HG02938 (cell line): ENCODE measurements at regions not wholly inside any gene's neighbourhood (a gene's known extent, or its start where the extent isn't known, plus 50 kb on each side); places are given as distances from the start of the nearest gene placed in this dataset.
"Not testable (repeated sequence)": the region's sequence is repeated elsewhere in the genome, so short reads cannot be mapped to it uniquely, and the experiment has no call there.

Source experiments
- ATAC-seq: cut with Tn5 transposase; IDR thresholded peaks from one replicate; pipeline ENCODE4 v1.9.1; 2021; ENCODE audit warnings: mild to moderate bottlenecking, moderate library complexity; ENCODE audit not compliant: unreplicated experiment

DNA sequence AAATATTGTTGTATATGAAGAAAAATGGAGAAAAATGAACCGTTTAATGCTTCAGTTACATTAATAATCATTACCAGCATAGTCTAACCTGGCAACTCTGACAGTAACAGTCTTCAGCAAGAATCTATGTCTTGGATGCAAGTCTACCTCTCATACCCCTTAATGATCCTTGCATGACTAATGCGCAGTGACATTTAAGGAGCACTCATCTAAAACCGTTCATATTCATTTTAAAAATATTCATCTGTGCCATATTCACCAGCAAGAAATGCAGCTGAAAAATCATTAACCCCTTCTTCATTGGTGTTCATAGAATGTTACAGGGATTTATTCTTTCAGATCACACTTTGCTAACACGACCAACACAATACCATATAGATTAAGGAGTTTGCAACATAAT lies 227.2 kb upstream of the ASCC3 start:
- no peak for ATAC-seq

DNA sequence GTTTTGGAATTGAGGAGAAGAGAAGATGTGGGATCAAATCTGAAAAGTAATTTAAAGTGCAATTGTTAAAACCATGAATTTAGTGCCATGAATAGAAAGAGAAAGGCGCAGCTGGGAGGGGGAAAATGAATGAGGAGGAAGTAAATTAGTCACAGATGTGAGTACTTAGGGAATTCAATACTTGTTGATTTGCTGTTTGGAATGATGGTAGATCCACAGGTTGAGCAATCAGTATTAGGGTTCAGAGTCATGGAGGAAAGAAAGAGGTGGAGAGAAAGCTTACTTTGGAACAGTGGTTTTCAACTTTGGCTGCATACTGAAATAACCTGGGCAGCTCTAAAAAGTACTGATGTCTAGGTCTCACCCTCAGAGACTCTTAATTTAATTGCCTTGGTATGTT lies 229.7 kb upstream of the ASCC3 start:
- ATAC-seq: no peak

DNA sequence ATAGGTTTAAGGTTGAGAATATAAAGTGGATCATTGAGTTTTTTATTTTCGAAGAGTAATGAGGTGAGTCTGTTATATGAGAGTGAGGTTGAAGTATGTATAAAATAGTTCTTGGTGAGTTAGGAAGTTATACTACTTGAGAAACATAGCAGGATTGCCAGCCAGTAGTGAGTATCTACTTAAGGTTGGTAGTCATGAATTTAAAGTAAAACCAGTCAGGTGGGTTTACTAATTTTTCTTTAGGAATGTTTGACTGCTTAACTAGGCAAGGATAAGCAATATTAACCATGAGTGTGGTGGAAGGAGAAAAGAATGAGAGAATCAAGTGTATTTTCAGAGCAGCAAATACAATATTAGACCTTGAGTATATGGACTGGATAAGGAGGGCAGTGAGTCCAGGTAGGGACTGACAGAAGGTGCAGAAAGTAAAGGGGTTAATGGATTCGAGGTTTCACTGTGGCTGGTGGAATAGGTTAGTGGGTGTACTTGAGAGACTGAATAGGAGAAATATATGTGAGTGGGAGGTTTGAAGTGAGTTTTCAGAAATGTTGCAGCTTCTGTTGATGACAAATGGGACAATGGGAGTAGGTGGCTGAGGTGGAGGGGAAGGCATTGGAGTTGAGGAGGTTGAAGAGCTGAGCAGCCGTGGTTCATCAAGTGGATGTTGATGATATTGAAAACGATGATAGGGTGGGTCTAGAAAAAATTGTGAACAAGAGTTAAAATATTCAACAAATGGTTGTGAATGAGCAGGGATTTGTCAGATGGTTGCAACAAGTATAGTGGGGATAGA lies 232.5 kb upstream of the ASCC3 start:
- no peak for ATAC-seq

GRCh38 chr6:101114703-101115102 lies 233.6 kb upstream of the ASCC3 start:
- ATAC-seq: no peak

GRCh38 chr6:101116337-101116736 lies 235.2 kb upstream of the ASCC3 start:
- ATAC-seq: no peak

- ATAC-seq: no peak
Measured at GRCh38 chr6:101117393-101118135, 236.4 kb upstream of the ASCC3 start.

GRCh38 chr6:101118136-101118396 lies 236.9 kb upstream of the ASCC3 start:
- no peak for ATAC-seq

- ATAC-seq: no peak
Measured at GRCh38 chr6:101120747-101121146, 239.6 kb upstream of the ASCC3 start.

DNA sequence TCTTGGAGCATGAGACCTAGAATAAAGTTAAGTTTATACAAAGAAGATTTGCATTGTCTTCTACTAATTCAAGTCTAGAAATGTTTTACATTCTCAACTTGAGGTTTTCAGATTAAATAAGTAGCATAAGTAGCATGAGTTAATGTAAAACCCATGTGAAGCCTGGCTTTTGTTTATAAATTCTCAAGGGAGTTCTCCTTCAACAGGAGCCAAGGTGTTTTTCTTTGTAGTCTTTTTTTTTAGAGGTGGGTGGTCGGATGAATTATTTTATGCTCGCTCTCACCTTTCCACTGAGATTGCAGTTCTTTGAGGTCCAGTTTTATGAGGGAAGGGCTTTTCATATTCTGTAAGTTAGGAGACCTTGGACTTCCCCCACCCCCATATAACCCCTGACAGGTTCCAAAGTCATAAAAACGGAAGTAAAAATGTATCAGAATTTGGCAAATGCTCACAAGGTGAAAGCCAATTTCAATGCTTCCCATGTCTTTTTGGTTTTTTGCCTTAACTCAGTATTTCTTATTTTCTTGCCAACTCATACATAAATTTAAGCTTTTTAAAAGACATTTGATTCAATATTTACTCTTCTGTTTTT lies 244.3 kb upstream of the ASCC3 start:
- ATAC-seq: peak; percentile 59

GRCh38 chr6:101126501-101126900 lies 245.4 kb upstream of the ASCC3 start:
- ATAC-seq: no peak

GRCh38 chr6:101129851-101130250 lies 248.7 kb upstream of the ASCC3 start:
- ATAC-seq: no peak

- ATAC-seq: no peak
Measured at GRCh38 chr6:101146389-101146788, 247.1 kb upstream of the GRIK2 start.

GRCh38 chr6:101150226-101150625 lies 243.3 kb upstream of the GRIK2 start:
- no peak for ATAC-seq

GRCh38 chr6:101157638-101158037 lies 235.9 kb upstream of the GRIK2 start:
- not testable (repeated sequence) for ATAC-seq

DNA sequence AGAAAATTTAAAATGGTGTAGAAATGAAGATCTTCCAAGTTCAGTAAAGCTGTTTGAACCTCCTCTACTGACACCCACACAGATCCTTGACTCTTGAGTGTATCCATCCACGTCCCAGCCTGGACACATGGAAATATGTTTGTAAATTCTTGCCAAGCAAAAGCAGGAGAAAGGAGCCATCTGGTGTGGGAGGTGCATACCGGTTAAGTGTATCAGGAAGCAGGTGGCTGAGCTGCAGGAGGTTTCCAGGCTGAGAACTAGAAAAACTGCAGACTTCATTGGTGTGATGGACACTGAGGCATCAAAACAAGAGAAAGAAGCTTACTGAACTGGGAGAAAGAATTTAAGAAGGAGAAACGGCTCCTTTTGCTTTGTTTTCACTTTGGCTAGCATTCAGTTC lies 229.9 kb upstream of the GRIK2 start:
- no peak for ATAC-seq

DNA sequence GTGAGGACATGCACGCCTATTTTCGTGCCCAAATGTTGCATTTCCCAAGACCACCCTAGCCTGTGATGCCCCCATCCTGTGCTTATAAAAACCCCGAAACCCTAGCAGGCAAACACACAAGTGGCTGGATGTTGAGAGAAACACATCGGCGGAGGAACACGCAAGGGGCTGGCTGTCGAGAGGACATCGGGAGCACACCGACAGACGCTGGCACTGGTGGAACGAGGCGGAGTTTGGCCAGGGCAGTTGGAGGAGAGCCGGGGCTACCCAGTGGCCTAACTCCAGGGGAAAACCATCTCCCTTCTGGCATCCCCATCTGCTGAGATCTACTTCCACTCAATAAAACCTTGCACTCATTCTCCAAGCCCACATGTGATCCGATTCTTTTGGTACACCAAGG lies 225.9 kb upstream of the GRIK2 start:
- ATAC-seq: no peak

GRCh38 chr6:101171049-101171448 lies 222.5 kb upstream of the GRIK2 start:
- ATAC-seq: not testable (repeated sequence)

- ATAC-seq: no peak
Measured at GRCh38 chr6:101178748-101179147, 214.8 kb upstream of the GRIK2 start.

- no peak for ATAC-seq
Measured at GRCh38 chr6:101181006-101181405, 212.5 kb upstream of the GRIK2 start.

GRCh38 chr6:101188285-101188798 lies 205.2 kb upstream of the GRIK2 start:
- not testable (repeated sequence) for ATAC-seq

DNA sequence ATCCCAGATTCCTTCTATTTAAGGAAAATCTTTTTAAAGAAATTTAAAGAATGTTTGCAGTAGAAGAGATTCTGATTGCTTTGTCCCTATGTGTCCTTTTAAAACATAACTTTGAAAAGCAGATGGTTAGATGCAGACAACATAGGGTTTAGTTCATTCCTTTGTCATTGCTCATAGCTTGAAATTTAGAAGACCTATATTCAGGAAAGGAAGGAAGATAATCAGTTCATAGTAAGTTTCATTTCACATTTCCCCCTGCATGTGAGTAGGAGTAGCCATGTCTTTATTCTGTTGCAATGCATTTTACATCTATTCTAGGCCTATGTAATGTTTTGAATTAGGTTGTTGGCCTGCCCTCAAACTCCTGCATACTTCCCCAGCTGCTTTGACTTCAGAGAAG lies 197.9 kb upstream of the GRIK2 start:
- no peak for ATAC-seq

DNA sequence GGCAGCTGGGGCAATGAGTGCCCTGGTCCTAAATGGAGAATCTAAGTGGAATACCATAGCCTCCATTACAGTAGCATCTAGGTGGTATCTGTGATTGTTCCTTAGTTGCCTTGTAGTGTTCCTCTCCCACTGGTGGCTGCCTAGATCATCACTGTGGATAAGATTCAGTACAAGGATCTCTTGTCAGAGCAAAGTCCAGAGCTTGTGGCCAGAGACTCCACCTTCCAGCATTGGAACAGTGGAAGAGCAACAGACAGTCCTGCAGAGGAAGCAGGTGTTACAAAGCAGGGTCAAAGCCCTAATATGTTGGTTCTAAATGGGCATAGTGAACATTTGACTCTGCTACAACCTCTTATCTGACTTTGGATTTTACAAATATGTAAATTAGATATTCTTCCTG lies 194.1 kb upstream of the GRIK2 start:
- no peak for ATAC-seq
